ENCODE measurements at regions not wholly inside any gene's neighbourhood (a gene's known extent, or its start where the extent isn't known, plus 50 kb on each side); places are given as distances from the start of the nearest gene placed in this dataset.
"Not testable (repeated sequence)": the region's sequence is repeated elsewhere in the genome, so short reads cannot be mapped to it uniquely, and the experiment has no call there.

DNA sequence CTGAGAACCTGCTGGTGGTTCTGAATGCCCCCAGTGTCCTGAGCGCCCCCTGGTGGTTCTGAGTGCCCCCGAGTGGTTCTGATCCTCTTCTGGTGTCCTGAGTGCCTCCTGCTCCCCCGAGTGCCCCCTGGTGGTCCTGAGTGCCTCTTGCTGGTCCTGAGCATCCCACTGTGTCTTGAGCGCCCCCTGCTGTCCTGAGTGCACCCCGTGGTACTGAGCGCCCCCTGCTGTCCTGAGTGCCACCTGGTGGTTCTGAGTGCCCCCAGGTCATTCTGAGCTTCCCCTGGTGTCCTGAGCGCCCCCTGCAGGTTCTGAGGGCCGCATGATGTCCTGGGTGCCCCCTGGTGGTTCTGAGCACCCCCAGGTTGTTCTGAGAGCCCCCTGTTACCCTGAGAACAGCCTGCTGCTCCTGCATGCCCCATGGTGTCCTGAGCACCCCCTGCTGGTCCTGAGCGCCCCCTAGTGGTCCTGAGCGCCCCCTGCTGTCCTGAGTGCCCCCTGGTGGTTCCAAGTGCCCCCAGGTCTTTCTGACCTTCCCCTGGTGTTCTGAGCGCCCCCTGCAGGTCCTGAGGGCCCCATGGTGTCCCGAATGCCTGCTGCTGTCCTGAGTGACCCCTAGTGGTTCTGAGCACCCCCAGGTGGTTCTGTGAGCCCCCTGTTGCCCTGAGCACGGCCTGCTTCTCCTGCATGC lies 1165.4 kb downstream of the TMEM121 start:
- Histone ChIP-seq H3K27me3 (no peaks in the 10 kb centered on the region), H3K27ac (no peak overlapping the region), H3K9me3 (no peaks in the 10 kb centered on the region), H3K4me3 (no peak overlapping the region), H3K4me1 (no peaks in the 10 kb centered on the region), H3K36me3 (no peaks in the 10 kb centered on the region)
- TF ChIP-seq, protein P1, sequence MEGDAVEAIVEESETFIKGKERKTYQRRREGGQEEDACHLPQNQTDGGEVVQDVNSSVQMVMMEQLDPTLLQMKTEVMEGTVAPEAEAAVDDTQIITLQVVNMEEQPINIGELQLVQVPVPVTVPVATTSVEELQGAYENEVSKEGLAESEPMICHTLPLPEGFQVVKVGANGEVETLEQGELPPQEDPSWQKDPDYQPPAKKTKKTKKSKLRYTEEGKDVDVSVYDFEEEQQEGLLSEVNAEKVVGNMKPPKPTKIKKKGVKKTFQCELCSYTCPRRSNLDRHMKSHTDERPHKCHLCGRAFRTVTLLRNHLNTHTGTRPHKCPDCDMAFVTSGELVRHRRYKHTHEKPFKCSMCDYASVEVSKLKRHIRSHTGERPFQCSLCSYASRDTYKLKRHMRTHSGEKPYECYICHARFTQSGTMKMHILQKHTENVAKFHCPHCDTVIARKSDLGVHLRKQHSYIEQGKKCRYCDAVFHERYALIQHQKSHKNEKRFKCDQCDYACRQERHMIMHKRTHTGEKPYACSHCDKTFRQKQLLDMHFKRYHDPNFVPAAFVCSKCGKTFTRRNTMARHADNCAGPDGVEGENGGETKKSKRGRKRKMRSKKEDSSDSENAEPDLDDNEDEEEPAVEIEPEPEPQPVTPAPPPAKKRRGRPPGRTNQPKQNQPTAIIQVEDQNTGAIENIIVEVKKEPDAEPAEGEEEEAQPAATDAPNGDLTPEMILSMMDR (IDR thresholded peaks at IDR 0.05): peak in 1 of 2 donors; percentile 17
- TF ChIP-seq EP300 (IDR thresholded peaks at IDR 0.05): no peak
- 61% methylated on average over 11 of the region's 13 CpGs for WGBS
- peak in 1 of 2 donors; percentile 61 for DNase-seq (ENCODE audit: low spot score in 2 of 2)

DNA sequence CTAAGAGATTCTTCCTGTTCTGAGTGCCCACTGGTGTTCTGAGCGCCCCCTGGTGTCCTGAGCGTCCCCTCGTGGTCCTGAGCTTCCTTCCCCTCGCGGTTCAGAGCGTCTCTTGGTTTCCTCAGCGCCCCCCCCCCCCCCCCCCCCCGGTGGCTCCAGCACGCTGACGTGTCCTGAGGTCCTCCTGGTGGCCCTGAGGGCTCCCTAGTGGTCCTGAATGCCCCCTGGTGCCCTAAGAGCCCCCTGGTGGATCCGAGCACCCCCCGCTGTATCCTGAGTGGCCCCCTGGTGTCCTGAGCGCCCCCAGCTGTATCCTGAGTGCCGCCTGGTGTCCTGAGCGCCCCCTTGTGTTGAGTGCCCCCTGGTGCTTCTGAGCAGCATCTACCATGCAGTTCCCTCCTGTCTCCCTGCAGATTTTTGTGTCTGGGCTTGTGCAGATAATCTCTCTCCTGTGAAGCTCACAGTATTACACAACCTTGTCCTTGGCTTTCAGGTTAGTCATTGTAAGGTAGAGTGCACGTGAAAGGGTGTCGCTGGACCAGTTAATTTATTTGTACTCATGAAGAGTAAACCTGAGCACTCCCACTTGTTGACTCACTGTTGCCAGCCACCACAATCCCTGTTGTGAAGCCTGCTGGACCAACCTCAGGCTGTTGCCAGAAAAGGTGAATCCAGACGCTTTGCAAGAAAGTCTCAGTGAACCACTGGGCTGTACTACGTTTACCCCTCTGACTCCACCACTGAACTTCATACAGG lies 1168.4 kb downstream of the TMEM121 start:
- Histone ChIP-seq H3K27me3 (no peaks in the 10 kb centered on the region), H3K4me3 (no peak overlapping the region), H3K36me3 (no peaks in the 10 kb centered on the region), H3K9me3 (no peaks in the 10 kb centered on the region), H3K4me1 (no peaks in the 10 kb centered on the region), H3K27ac (no peak overlapping the region)
- WGBS: 49% methylated on average over 4 of the region's 19 CpGs
- no peak for TF ChIP-seq EP300 (IDR thresholded peaks at IDR 0.05)
- no peak for TF ChIP-seq POLR2AphosphoS5 (IDR thresholded peaks at IDR 0.05)
- TF ChIP-seq, protein P1 (IDR thresholded peaks at IDR 0.05): no peak
- TF ChIP-seq POLR2A (IDR thresholded peaks at IDR 0.05): no peak
- DNase-seq (ENCODE audit: low spot score in 2 of 2): no peak

DNA sequence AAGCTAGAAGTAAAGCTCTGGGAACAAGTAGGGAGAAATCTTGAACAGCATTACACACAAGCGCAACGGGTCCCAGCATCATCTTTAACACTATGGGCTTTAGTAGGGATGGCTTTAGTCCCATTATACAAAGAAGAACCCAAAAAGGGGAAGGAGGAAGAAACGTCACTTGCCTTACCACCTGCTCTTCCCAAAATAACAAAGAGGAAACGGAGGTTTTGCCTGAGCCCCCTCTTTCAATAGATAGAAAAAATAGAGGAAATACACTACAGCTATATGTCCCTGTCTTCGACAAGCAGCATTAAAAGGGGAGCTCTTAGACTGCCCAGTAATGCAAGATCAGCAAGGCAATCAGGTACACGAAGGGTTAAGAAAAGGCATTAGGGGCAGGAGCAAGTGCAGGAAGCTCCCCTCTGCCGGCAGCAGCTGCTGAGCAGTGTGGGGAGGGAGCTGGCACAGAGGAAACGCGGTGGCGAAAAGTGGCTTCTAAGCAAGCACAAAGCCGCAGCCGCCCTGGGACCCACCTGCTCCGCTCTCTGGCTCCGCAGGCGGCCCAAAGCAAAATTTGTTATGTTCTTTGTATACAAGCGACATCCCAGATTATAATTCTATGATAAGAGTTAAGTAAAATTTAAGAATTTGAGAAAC lies 1172.4 kb downstream of the TMEM121 start:
- H3K4me1 ChIP-seq; H3K36me3 ChIP-seq; H3K4me3 ChIP-seq; H3K9me3 ChIP-seq; DNase-seq (ENCODE audit: low spot score in 2 of 2); H3K27ac ChIP-seq; H3K27me3 ChIP-seq: not testable (repeated sequence)
- WGBS: 56% methylated on average over 5 of the region's 16 CpGs

DNA sequence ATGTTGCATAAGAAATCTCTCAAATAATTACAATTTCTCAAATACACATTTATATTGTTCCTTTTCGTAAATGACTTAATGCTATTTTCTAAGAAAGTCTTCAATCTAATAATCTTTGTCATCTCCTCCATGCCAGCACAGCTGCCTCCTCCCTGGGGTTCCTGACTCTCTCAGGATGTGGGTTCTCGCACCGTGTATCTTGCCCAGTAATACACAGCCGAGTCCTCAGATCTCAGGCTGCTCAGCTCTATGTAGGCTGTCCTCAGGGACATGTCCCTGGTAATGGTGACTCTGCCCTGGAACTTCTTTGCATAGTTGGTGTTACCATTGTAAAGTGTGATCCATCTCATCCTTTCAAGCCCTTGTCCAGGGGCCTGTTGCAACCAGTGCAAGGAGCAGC lies 1177.3 kb downstream of the TMEM121 start:
- not testable (repeated sequence) for H3K27me3 ChIP-seq; H3K4me3 ChIP-seq; DNase-seq (ENCODE audit: low spot score in 2 of 2); H3K4me1 ChIP-seq; H3K27ac ChIP-seq; H3K36me3 ChIP-seq; H3K9me3 ChIP-seq
- WGBS: 100% methylated on average over 1 of the region's 4 CpGs

DNA sequence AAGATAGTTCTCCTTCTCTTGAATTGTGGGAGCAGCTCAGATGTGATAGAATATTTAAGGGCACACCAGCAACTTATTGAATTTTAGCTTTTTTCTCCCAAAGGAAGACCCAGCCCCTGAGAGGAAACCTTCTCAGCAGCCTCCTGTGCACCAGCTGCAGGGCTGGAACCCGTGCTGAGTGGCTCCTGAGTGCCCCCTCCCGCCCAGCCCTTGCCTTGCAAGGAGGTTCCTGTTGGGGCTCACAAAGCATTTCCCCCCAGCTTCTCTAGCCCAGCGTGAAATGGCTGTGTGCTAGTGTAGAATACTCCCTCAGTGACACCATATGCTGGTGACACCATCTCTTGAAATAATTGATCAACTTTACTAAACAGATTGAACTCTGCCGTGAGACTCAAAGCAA lies 1180.1 kb downstream of the TMEM121 start:
- H3K4me3 ChIP-seq; DNase-seq (ENCODE audit: low spot score in 2 of 2); H3K27ac ChIP-seq; H3K9me3 ChIP-seq; H3K36me3 ChIP-seq; H3K27me3 ChIP-seq; H3K4me1 ChIP-seq: not testable (repeated sequence)
- no CpG with 5 or more reads among the region's 4 CpGs for WGBS

DNA sequence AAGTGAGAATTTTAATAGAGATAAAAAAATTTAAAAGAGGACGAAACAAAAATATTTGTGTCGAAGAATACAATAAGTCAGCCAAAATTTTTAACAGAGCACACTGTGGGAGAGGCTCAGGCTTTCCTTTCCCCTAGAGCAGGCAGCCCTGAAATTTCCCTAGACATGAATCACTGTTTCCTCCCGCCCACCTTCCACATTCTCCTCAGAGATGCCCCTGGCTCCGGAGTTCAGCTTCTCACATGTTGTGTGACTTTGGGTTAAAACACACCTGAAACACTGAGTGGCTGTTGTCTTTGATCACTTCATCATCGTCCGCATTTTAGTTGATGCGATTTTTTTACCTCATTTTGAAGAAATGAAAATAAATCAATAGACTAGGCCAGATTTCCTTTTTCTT lies 1183.8 kb downstream of the TMEM121 start:
- H3K27ac ChIP-seq; H3K27me3 ChIP-seq; H3K36me3 ChIP-seq; H3K4me1 ChIP-seq; DNase-seq (ENCODE audit: low spot score in 2 of 2); H3K4me3 ChIP-seq; H3K9me3 ChIP-seq: not testable (repeated sequence)
- 70% methylated on average over 7 of the region's 7 CpGs for WGBS

DNA sequence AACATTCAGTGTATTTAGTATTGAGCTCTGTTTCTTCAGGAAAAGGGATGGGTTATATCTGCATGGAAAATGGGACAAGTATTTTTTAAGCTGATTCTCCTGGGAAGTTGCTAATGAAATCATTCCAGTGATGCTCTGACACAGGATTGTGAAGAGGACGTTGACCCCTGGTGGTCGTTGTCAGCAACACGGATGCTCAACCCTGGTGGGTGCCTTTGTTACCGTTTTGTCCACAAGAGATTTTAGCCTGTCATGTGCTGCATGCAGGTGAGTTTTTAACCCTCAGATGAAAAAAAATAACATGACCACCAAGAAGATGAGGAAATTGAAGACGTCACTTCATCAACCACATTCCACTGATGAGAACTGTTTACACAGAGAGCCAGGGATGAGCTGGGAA lies 1186.1 kb downstream of the TMEM121 start:
- not testable (repeated sequence) for H3K4me1 ChIP-seq; H3K36me3 ChIP-seq; H3K4me3 ChIP-seq; DNase-seq (ENCODE audit: low spot score in 2 of 2); H3K27ac ChIP-seq; H3K27me3 ChIP-seq; H3K9me3 ChIP-seq
- WGBS: 85% methylated on average over 5 of the region's 5 CpGs

DNA sequence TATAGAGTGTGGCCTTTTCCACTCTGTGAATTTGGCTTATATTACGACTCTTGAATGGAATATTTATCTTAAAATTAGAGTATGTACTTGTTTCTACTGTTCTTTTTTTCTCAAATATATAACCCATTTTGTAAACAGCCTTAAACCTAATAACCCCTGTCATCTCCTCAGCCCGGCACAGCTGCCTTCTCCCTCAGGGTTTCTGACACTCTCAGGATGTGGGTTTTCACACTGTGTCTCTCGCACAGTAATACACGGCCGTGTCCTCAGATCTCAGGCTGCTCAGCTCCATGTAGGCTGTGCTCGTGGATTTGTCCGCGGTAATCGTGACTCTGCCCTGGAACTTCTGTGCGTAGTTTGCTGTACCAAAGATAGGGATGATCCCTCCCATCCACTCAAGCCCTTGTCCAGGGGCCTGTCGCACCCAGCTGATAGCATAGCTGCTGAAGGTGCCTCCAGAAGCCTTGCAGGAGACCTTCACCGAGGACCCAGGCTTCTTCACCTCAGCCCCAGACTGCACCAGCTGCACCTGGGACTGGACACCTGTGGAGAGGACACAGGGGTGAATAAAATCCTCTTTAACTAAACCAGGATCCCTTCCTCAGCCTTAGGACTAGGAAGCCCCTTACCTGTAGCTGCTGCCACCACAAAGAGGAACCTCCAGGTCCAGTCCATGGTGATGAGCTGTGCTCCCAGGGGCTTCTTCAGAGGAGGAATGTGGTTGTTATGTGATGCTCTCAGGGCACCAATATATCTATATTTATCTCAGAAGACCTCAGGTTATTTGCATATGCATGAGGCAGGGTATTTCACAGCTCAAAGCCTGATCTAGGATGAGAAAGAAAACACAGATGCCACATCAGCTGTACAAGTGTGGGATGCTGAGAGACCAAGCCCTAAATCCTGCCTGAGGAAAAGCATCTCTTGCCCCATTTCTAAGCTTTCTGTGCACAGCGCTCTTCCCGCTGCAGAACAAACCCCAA lies 1188.4 kb downstream of the TMEM121 start:
- WGBS: 64% methylated on average over 5 of the region's 14 CpGs
- H3K27ac ChIP-seq; H3K9me3 ChIP-seq; DNase-seq (ENCODE audit: low spot score in 2 of 2); H3K27me3 ChIP-seq; H3K36me3 ChIP-seq; H3K4me3 ChIP-seq; H3K4me1 ChIP-seq: not testable (repeated sequence)

DNA sequence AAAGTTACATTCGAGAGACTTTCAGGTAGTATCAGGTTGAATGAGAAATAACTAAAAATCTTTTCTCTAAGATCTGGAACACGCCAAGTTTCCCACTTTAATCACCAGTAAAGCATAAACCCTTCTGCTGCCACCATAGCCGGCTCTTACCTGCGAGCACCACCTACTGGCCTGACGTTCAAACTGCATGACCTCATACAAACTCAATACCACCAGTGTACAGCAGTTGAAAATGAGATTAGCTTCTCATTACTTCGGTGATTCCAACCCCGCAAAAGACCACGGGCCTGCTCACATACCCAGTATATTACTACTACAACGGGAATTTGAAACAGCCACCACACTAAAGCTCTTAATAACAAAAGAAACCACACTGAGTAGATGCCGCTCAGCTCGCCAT lies 1191.2 kb downstream of the TMEM121 start:
- H3K9me3 ChIP-seq; H3K4me3 ChIP-seq; H3K27me3 ChIP-seq; H3K27ac ChIP-seq; DNase-seq (ENCODE audit: low spot score in 2 of 2); H3K4me1 ChIP-seq; H3K36me3 ChIP-seq: not testable (repeated sequence)
- WGBS: 0% methylated on average over 1 of the region's 11 CpGs

DNA sequence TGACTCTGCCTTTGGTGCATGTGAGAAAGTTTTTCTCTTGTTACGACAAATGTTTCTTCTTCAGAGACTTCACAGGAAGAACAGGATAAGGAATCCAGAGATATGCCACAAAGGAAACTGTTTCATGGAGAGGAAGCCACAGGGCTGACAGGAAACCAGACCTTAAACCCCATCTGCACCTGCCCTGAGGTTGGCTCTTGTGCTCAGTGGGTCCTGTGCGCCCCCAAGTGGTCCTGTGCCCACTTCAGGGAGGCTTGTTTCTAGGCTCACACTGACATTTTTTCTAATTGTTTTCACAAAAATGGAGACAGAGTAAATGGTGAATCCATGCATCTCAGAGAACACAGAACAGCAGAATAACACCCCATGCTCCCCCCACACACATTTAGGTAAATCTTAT lies 1193.5 kb downstream of the TMEM121 start:
- H3K27me3 ChIP-seq; H3K27ac ChIP-seq; H3K4me3 ChIP-seq; H3K36me3 ChIP-seq; DNase-seq (ENCODE audit: low spot score in 2 of 2); H3K4me1 ChIP-seq; H3K9me3 ChIP-seq: not testable (repeated sequence)
- WGBS: 0% methylated on average over 1 of the region's 2 CpGs

DNA sequence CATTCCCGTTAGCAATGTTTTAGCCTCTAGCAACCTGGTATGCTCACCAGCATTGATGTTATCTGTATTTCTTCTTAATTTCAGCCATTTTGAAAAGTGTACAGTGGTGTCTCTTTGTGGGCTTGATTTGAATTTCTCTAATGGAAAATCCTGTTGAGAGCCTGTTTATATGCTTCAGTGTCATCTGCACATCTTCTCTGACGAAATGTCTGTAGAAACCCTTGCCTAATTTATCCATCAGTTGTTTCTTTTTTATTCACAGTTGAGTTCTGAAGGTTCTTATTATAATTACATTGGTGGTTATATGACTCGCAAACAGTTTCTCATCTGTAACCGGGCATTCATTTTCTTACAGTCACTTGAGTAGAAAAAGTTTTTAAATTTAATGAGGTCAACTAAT lies 1195.5 kb downstream of the TMEM121 start:
- 55% methylated on average over 4 of the region's 4 CpGs for WGBS
- not testable (repeated sequence) for H3K4me3 ChIP-seq; H3K9me3 ChIP-seq; H3K36me3 ChIP-seq; H3K4me1 ChIP-seq; H3K27me3 ChIP-seq; H3K27ac ChIP-seq; DNase-seq (ENCODE audit: low spot score in 2 of 2)
